H1 (cell line): ENCODE measurements at regions not wholly inside any gene's neighbourhood (a gene's known extent, or its start where the extent isn't known, plus 50 kb on each side); places are given as distances from the start of the nearest gene placed in this dataset.

ENCODE experiments used
- CTCF ChIA-PET: fragments of 300-600 bp; sonication (Branson Sonifier 250); formaldehyde crosslinking; loops from one replicate; lab custom pipeline; 2021; ENCODE audit not compliant: partially characterized antibody; lab: Charles Lee
- POLR2A ChIA-PET: fragments of 300-600 bp; sonication (Branson Sonifier 250); formaldehyde crosslinking; loops from one replicate; lab custom pipeline; 2021; ENCODE audit warnings: inconsistent platforms; ENCODE audit not compliant: partially characterized antibody; lab: Charles Lee
- DNase-seq, 2 experiments: peaks; one replicate each; pipeline versions ENCODE4 v3.0.0 to v3.0.0-alpha.2; 2010 to 2022; ENCODE audit warnings: low spot score in 2 of 2, low read depth in 1 of 2, mixed read lengths in 1 of 2
- FAIRE-seq: peaks from 2 replicates; lab custom pipeline; 2011; peaks lifted over from hg19 to GRCh38; lab: Jason Lieb, UNC
- H2AFZ ChIP-seq: 2 replicates; pipeline ENCODE4 v1.8.1; 2012; ENCODE audit warnings: low read length, inconsistent platforms
- H2AK5ac ChIP-seq: 2 replicates; pipeline ENCODE4 v1.6.1; 2013; ENCODE audit warnings: low read depth, low read length
- H2BK120ac ChIP-seq: replicated peaks from 2 replicates; pipeline ENCODE3; 2013; ENCODE audit warnings: low read depth, low read length, inconsistent platforms
- H2BK12ac ChIP-seq: 2 replicates; pipeline ENCODE4 v1.6.1; 2013; ENCODE audit warnings: low read depth, low read length
- H2BK15ac ChIP-seq: 2 replicates; pipeline ENCODE4 v1.6.1; 2013; ENCODE audit warnings: low read length
- H2BK20ac ChIP-seq: 2 replicates; pipeline ENCODE4 v1.6.1; 2013; ENCODE audit warnings: low read length
- H2BK5ac ChIP-seq: 2 replicates; pipeline ENCODE4 v1.6.1; 2013; ENCODE audit warnings: low read depth, low read length
- H3K14ac ChIP-seq: 2 replicates; pipeline ENCODE4 v1.6.1; 2013; ENCODE audit warnings: inconsistent platforms; ENCODE audit not compliant: insufficient read length
- H3K18ac ChIP-seq: 2 replicates; pipeline ENCODE4 v1.6.1; 2013; ENCODE audit warnings: low read length; ENCODE audit errors: extremely low read depth
- H3K23ac ChIP-seq: 2 replicates; pipeline ENCODE4 v1.6.1; 2013; ENCODE audit warnings: inconsistent platforms; ENCODE audit not compliant: insufficient read length
- H3K23me2 ChIP-seq: 2 replicates; pipeline ENCODE4 v1.6.1; 2013; ENCODE audit warnings: low read depth, low read length
- H3K27ac ChIP-seq: 2 replicates; pipeline ENCODE4 v1.6.1; 2011; ENCODE audit warnings: low read depth, low read length, inconsistent platforms
- H3K27me3 ChIP-seq, 4 experiments: replicated peaks in 1 of 4; 1 replicate in 1 of 4; 2 replicates in 3 of 4; pipeline versions ENCODE4 v1.6.1 to v1.8.1; 2011 to 2013; ENCODE audit warnings: low read length in 3 of 4, mild to moderate bottlenecking in 3 of 4, inconsistent platforms in 2 of 4, mixed read lengths in 2 of 4, moderate library complexity in 1 of 4; ENCODE audit not compliant: control insufficient read depth in 3 of 4, insufficient read depth in 3 of 4; ENCODE audit errors: extremely low read depth in 1 of 4
- H3K36me3 ChIP-seq, 4 experiments: 2 replicates each; pipeline versions ENCODE4 v1.6.1 to v1.8.1; 2011 to 2013; ENCODE audit warnings: mild to moderate bottlenecking in 4 of 4, low read length in 3 of 4, moderate library complexity in 2 of 4, control low read depth in 1 of 4, inconsistent platforms in 1 of 4; ENCODE audit not compliant: insufficient read depth in 4 of 4, control insufficient read depth in 2 of 4
- H3K4ac ChIP-seq: replicated peaks from 2 replicates; pipeline ENCODE3; 2013; ENCODE audit warnings: low read length, low read depth, mixed read lengths, inconsistent platforms; ENCODE audit not compliant: insufficient read length
- H3K4me1 ChIP-seq, 4 experiments: replicated peaks in 1 of 4; 1 replicate in 1 of 4; 2 replicates in 3 of 4; pipeline versions ENCODE4 v1.6.1 to v1.8.1; 2011 to 2013; ENCODE audit warnings: low read length in 3 of 4, inconsistent platforms in 2 of 4, mixed read lengths in 1 of 4; ENCODE audit not compliant: insufficient read depth in 4 of 4, control insufficient read depth in 3 of 4
- H3K4me2 ChIP-seq, 2 experiments: 2 replicates each; pipeline versions ENCODE4 v1.6.1 to v1.8.1; 2011 to 2013; ENCODE audit warnings: low read depth in 2 of 2, low read length in 2 of 2, control low read depth in 1 of 2, inconsistent platforms in 1 of 2, mild to moderate bottlenecking in 1 of 2; ENCODE audit not compliant: insufficient read depth in 1 of 2
- H3K4me3 ChIP-seq, 4 experiments: fragments of 200-600, 300-600 bp in 1 of 4; sonication (generic), shearing (Covaris generic), sonication (Bioruptor Twin) in 1 of 4; 2 replicates each; pipeline versions ENCODE4 v1.5.1 to v1.8.1; 2011 to 2016; ENCODE audit warnings: low read length in 4 of 4, low read depth in 3 of 4, control low read depth in 2 of 4, inconsistent platforms in 2 of 4, mild to moderate bottlenecking in 2 of 4, mixed read lengths in 1 of 4, moderate library complexity in 1 of 4; ENCODE audit not compliant: insufficient read depth in 2 of 4; ENCODE audit errors: extremely low read depth in 1 of 4
- H3K56ac ChIP-seq: replicated peaks from 2 replicates; pipeline ENCODE3; 2013; ENCODE audit warnings: low read depth, mild to moderate bottlenecking, mixed read lengths, low read length, inconsistent platforms; ENCODE audit not compliant: insufficient read length
- H3K79me1 ChIP-seq: 2 replicates; pipeline ENCODE4 v1.6.1; 2013; ENCODE audit warnings: low read depth, low read length, control low read depth
- H3K79me2 ChIP-seq, 2 experiments: 2 replicates each; pipeline versions ENCODE4 v1.6.1 to v1.8.1; 2012 to 2013; ENCODE audit warnings: low read length in 2 of 2, mild to moderate bottlenecking in 2 of 2, inconsistent platforms in 1 of 2; ENCODE audit not compliant: insufficient read depth in 2 of 2, control insufficient read depth in 1 of 2
- H3K9ac ChIP-seq, 4 experiments: replicated peaks in 1 of 4; 1 replicate in 1 of 4; 2 replicates in 3 of 4; pipeline versions ENCODE4 v1.6.1 to v1.8.1; 2011 to 2013; ENCODE audit warnings: low read depth in 3 of 4, low read length in 3 of 4, control low read depth in 2 of 4, mild to moderate bottlenecking in 2 of 4, moderate library complexity in 2 of 4, inconsistent platforms in 1 of 4; ENCODE audit errors: extremely low read depth in 1 of 4
- H3K9me3 ChIP-seq, 2 experiments: 2 replicates each; pipeline versions ENCODE4 v1.6.1 to v1.8.1; 2012 to 2013; ENCODE audit warnings: mild to moderate bottlenecking in 2 of 2, moderate library complexity in 2 of 2, control low read depth in 1 of 2, inconsistent platforms in 1 of 2, low read depth in 1 of 2, low read length in 1 of 2, mixed read lengths in 1 of 2; ENCODE audit not compliant: insufficient read depth in 2 of 2
- H4K20me1 ChIP-seq, 2 experiments: replicated peaks in 1 of 2; 2 replicates each; pipeline versions ENCODE3 to v1.8.1; 2011 to 2013; ENCODE audit warnings: inconsistent platforms in 2 of 2, low read length in 2 of 2, mild to moderate bottlenecking in 1 of 2; ENCODE audit not compliant: insufficient read depth in 2 of 2, control insufficient read depth in 1 of 2
- H4K5ac ChIP-seq: 2 replicates; pipeline ENCODE4 v1.6.1; 2013; ENCODE audit warnings: low read length, low read depth, mixed read lengths, inconsistent platforms; ENCODE audit not compliant: insufficient read length
- H4K8ac ChIP-seq: 2 replicates; pipeline ENCODE4 v1.8.0; 2013; ENCODE audit warnings: mild to moderate bottlenecking, moderate library complexity, low read length, inconsistent platforms; ENCODE audit not compliant: insufficient read depth; ENCODE audit errors: extremely low read depth
- H4K91ac ChIP-seq: replicated peaks from 2 replicates; pipeline ENCODE3; 2013; ENCODE audit warnings: low read length, mixed read lengths, inconsistent platforms; ENCODE audit not compliant: insufficient read length
- BRCA1 ChIP-seq: IDR thresholded peaks from 2 replicates; pipeline ENCODE4 v1.6.1; 2012; ENCODE audit warnings: low read depth, low read length, improper control_type of control experiment
- CBX5 ChIP-seq: fragments of 300-800, 300-1000 bp; sonication (generic); IDR thresholded peaks from 2 replicates; pipeline ENCODE4 v1.7.1; 2016; ENCODE audit warnings: antibody characterized with exemption, low read length, low read depth
- CBX8 ChIP-seq: fragments of 300-800, 300-1000 bp; sonication (generic); IDR thresholded peaks from 2 replicates; pipeline ENCODE4 v1.7.1; 2016; ENCODE audit warnings: low read depth, low read length, borderline replicate concordance
- HDAC2 ChIP-seq, 2 experiments: fragments of 300-600 bp in 1 of 2; sonication (generic) in 1 of 2; IDR thresholded peaks; 2 replicates each; pipeline ENCODE4 v1.6.1; 2011 to 2012; ENCODE audit warnings: low read depth in 2 of 2, low read length in 2 of 2, mild to moderate bottlenecking in 2 of 2, moderate library complexity in 2 of 2, borderline replicate concordance in 1 of 2, inconsistent platforms in 1 of 2
- JUN ChIP-seq: IDR thresholded peaks from 2 replicates; pipeline ENCODE4 v1.6.1; 2011; ENCODE audit warnings: low read depth, mild to moderate bottlenecking, improper control_type of control experiment, low read length
- KDM4A ChIP-seq: IDR thresholded peaks from one replicate; pipeline ENCODE4 v1.7.1; 2012; ENCODE audit warnings: low read depth, mild to moderate bottlenecking, moderate library complexity, low read length, inconsistent platforms; ENCODE audit not compliant: severe bottlenecking
- ZNF274 ChIP-seq: IDR thresholded peaks from 2 replicates; pipeline ENCODE4 v1.7.0; 2012; ENCODE audit warnings: low read length, borderline replicate concordance; ENCODE audit errors: extremely low read depth
- WGBS, 2 experiments: shearing (Covaris generic) in 1 of 2; methylation state at CpG; one replicate each; pipeline versions ENCODE4 v1.1.6 to v1.1.7; 2013 to 2015; ENCODE audit warnings: low lambda C conversion rate in 2 of 2, mixed read lengths in 2 of 2, inconsistent platforms in 1 of 2, low coverage in 1 of 2, missing lambda C conversion rate in 1 of 2; ENCODE audit not compliant: insufficient replicate concordance in 2 of 2, insufficient coverage in 1 of 2, insufficient read length in 1 of 2; ENCODE audit errors: extremely low coverage in 1 of 2, missing lambda C conversion rate in 1 of 2; 5-methylcytosine and 5-hydroxymethylcytosine counted together

- Histone ChIP-seq H4K8ac (no peak overlapping the region), H3K4me1 (no peaks in the 10 kb centered on the region), H3K79me1 (no peaks in the 10 kb centered on the region), H4K91ac (no peak overlapping the region), H3K23ac (no peak overlapping the region), H3K23me2 (no peaks in the 10 kb centered on the region), H3K27me3 (no peaks in the 10 kb centered on the region), H4K20me1 (no peaks in the 10 kb centered on the region), H3K9me3 (no peaks in the 10 kb centered on the region), H2AFZ (no peak overlapping the region), H3K14ac (no peak overlapping the region), H3K79me2 (no peaks in the 10 kb centered on the region), H3K36me3 (no peaks in the 10 kb centered on the region), H3K56ac (no peak overlapping the region), H2BK120ac (no peak overlapping the region), H2BK15ac (no peak overlapping the region), H2BK12ac (no peak overlapping the region), H2BK5ac (no peak overlapping the region), H4K5ac (no peak overlapping the region), H3K4ac (no peak overlapping the region), H3K9ac (no peak overlapping the region), H3K27ac (no peak overlapping the region), H2AK5ac (no peak overlapping the region), H3K4me3 (no peak overlapping the region), H3K4me2 (no peak overlapping the region), H3K18ac (no peak overlapping the region), H2BK20ac (no peak overlapping the region)
- FAIRE-seq (no peak), DNase-seq (no peak)
- ChIA-PET POLR2A (no interaction called here), CTCF (interaction anchor here (0.7 kb wide), 1 partner anchor 747 kb away, joined by 4 read pairs; no protein-coding TSS in a partner anchor)
- WGBS, 2 experiments = 65% methylated on average over 4 of the region's 5 CpGs; no CpG with 5 or more reads in 1 of the 2 experiments
- TF ChIP-seq ZNF274 (no peak), CBX8 (no peak), HDAC2 (IDR thresholded peaks at IDR 0.05; ENCODE audit: borderline replicate concordance in 1 of 2, low read depth in 2 of 2, low read length in 2 of 2) (no peak), BRCA1 (no peak), JUN (no peak), CBX5 (no peak), KDM4A (no peak)
Measured at GRCh38 chr3:189577050-189577951, 53.9 kb upstream of the TP63 start.
